Body of pancreas (tissue), 4 donors: ENCODE measurements at regions not wholly inside any gene's neighbourhood (a gene's known extent, or its start where the extent isn't known, plus 50 kb on each side); places are given as distances from the start of the nearest gene placed in this dataset.

ENCODE experiments used
- CTCF ChIP-seq, 7 experiments: fragments of 450-650 bp in 4 of 7; fragments of 200-600 bp in 3 of 7; sonication (generic) in 3 of 7; IDR thresholded peaks; one replicate each; pipeline ENCODE4 v1.5.1; 2016 to 2019; ENCODE audit warnings: antibody characterized with exemption in 7 of 7
- POLR2A ChIP-seq, 3 donors: fragments of 450-650 bp; IDR thresholded peaks; one replicate each; pipeline ENCODE4 v1.6.1; 2016; ENCODE audit warnings: antibody characterized with exemption in 3 of 3, mild to moderate bottlenecking in 2 of 3

GRCh38 chr11:38971141-38971540 is 2373.1 kb upstream of the RAG2 start:
- TF ChIP-seq CTCF (IDR thresholded peaks at IDR 0.05): no peak
- TF ChIP-seq POLR2A (IDR thresholded peaks at IDR 0.05): no peak
